Mesendoderm (in vitro differentiated cells): ENCODE measurements at regions not wholly inside any gene's neighbourhood (a gene's known extent, or its start where the extent isn't known, plus 50 kb on each side); places are given as distances from the start of the nearest gene placed in this dataset.

Experiments
- DNase-seq: peaks from one replicate; pipeline ENCODE4 v3.0.0; 2013
- H2AK5ac ChIP-seq: 2 replicates; pipeline ENCODE4 v1.6.1; 2013; ENCODE audit warnings: low read length, inconsistent platforms
- H2BK120ac ChIP-seq: 2 replicates; pipeline ENCODE4 v1.6.1; 2013; ENCODE audit warnings: low read depth, mild to moderate bottlenecking, low read length, moderate library complexity, mixed read lengths
- H2BK15ac ChIP-seq: replicated peaks from 2 replicates; pipeline ENCODE4 v1.6.1; 2013; ENCODE audit warnings: low read depth, mild to moderate bottlenecking, moderate library complexity
- H2BK5ac ChIP-seq: 2 replicates; pipeline ENCODE4 v1.6.1; 2013; ENCODE audit warnings: low read length, inconsistent platforms
- H3K18ac ChIP-seq: 2 replicates; pipeline ENCODE4 v1.6.1; 2013; ENCODE audit warnings: mild to moderate bottlenecking, low read length, mixed read lengths
- H3K23ac ChIP-seq: one replicate; pipeline ENCODE4 v1.6.1; 2013; ENCODE audit warnings: low read length
- H3K27ac ChIP-seq: 2 replicates; pipeline ENCODE4 v1.5.1; 2013; ENCODE audit warnings: low read depth, mild to moderate bottlenecking, inconsistent platforms, low read length, moderate library complexity
- H3K27me3 ChIP-seq: 2 replicates; pipeline ENCODE4 v1.6.1; 2013; ENCODE audit warnings: low read length, control low read depth, mild to moderate bottlenecking, inconsistent platforms; ENCODE audit not compliant: insufficient read depth, poor library complexity
- H3K36me3 ChIP-seq: 2 replicates; pipeline ENCODE4 v1.6.1; 2013; ENCODE audit warnings: low read length, inconsistent platforms; ENCODE audit not compliant: control insufficient read depth, insufficient read depth
- H3K4ac ChIP-seq: one replicate; pipeline ENCODE4 v1.6.1; 2013; ENCODE audit warnings: low read depth, mild to moderate bottlenecking, low read length, moderate library complexity
- H3K4me1 ChIP-seq: 2 replicates; pipeline ENCODE4 v1.6.1; 2013; ENCODE audit warnings: low read depth, low read length, inconsistent platforms; ENCODE audit not compliant: control insufficient read depth
- H3K4me2 ChIP-seq: 2 replicates; pipeline ENCODE4 v1.6.1; 2013; ENCODE audit warnings: low read length
- H3K4me3 ChIP-seq: 2 replicates; pipeline ENCODE4 v1.5.1; 2013; ENCODE audit warnings: mild to moderate bottlenecking, low read length
- H3K56ac ChIP-seq: one replicate; pipeline ENCODE4 v1.6.1; 2013; ENCODE audit warnings: low read length
- H3K79me1 ChIP-seq: 2 replicates; pipeline ENCODE4 v1.6.1; 2013; ENCODE audit warnings: low read length, inconsistent platforms
- H3K79me2 ChIP-seq: 2 replicates; pipeline ENCODE4 v1.6.1; 2013; ENCODE audit warnings: mild to moderate bottlenecking, low read length; ENCODE audit not compliant: control insufficient read depth, insufficient read depth
- H3K9ac ChIP-seq: 2 replicates; pipeline ENCODE4 v1.6.1; 2013; ENCODE audit warnings: low read length, inconsistent platforms
- H4K5ac ChIP-seq: one replicate; pipeline ENCODE4 v1.6.1; 2013; ENCODE audit warnings: low read length
- H4K8ac ChIP-seq: one replicate; pipeline ENCODE4 v1.6.1; 2013; ENCODE audit warnings: low read depth, mild to moderate bottlenecking, control low read depth, low read length, moderate library complexity
- WGBS: extraction: QIAGEN DNeasy Blood & Tissue Kit; methylation state at CpG from one replicate; pipeline ENCODE4 v1.1.7; 2013; ENCODE audit warnings: low lambda C conversion rate, missing lambda C conversion rate; ENCODE audit not compliant: insufficient coverage; ENCODE audit errors: extremely low coverage; 5-methylcytosine and 5-hydroxymethylcytosine counted together

GRCh38 chr12:132410296-132410625, 79.7 kb upstream of the FBRSL1 start:
- WGBS = no CpG with 5 or more reads among the region's 18 CpGs
- H3K4me1 ChIP-seq = no peaks in the 10 kb centered on the region
- no peak overlapping the region for H2BK15ac ChIP-seq
- H3K9ac ChIP-seq = no peak overlapping the region
- no peak overlapping the region for H2BK5ac ChIP-seq
- no peaks in the 10 kb centered on the region for H3K79me2 ChIP-seq
- H3K36me3 ChIP-seq = no peaks in the 10 kb centered on the region
- H3K56ac ChIP-seq = no peak overlapping the region
- no peaks in the 10 kb centered on the region for H3K27me3 ChIP-seq
- no peaks in the 10 kb centered on the region for H3K79me1 ChIP-seq
- no peak overlapping the region for H4K8ac ChIP-seq
- H2AK5ac ChIP-seq = no peak overlapping the region
- DNase-seq = no peak
- no peak overlapping the region for H3K4me2 ChIP-seq
- H4K5ac ChIP-seq = no peak overlapping the region
- no peak overlapping the region for H3K4me3 ChIP-seq
- H3K23ac ChIP-seq = no peak overlapping the region
- no peak overlapping the region for H2BK120ac ChIP-seq
- H3K18ac ChIP-seq = no peak overlapping the region
- no peak overlapping the region for H3K27ac ChIP-seq
- H3K4ac ChIP-seq = no peak overlapping the region

GRCh38 chr12:132409495-132410295, 80.3 kb upstream of the FBRSL1 start:
- no peak overlapping the region for H3K23ac ChIP-seq
- no CpG with 5 or more reads among the region's 42 CpGs for WGBS
- no peak overlapping the region for H3K27ac ChIP-seq
- no peak overlapping the region for H2BK120ac ChIP-seq
- H2BK5ac ChIP-seq = no peak overlapping the region
- no peak overlapping the region for H3K4me3 ChIP-seq
- no peak overlapping the region for H3K4me2 ChIP-seq
- H3K4ac ChIP-seq = no peak overlapping the region
- H3K18ac ChIP-seq = no peak overlapping the region
- H4K8ac ChIP-seq = no peak overlapping the region
- DNase-seq = no peak
- H3K79me2 ChIP-seq = no peaks in the 10 kb centered on the region
- H4K5ac ChIP-seq = no peak overlapping the region
- H3K79me1 ChIP-seq = no peaks in the 10 kb centered on the region
- no peaks in the 10 kb centered on the region for H3K4me1 ChIP-seq
- H2BK15ac ChIP-seq = no peak overlapping the region
- H2AK5ac ChIP-seq = no peak overlapping the region
- H3K36me3 ChIP-seq = no peaks in the 10 kb centered on the region
- H3K56ac ChIP-seq = no peak overlapping the region
- H3K27me3 ChIP-seq = no peaks in the 10 kb centered on the region
- H3K9ac ChIP-seq = no peak overlapping the region

- no peaks in the 10 kb centered on the region for H3K27me3 ChIP-seq
- H2BK15ac ChIP-seq = no peak overlapping the region
- WGBS = no CpG with 5 or more reads among the region's 33 CpGs
- no peak for DNase-seq
- H3K56ac ChIP-seq = no peak overlapping the region
- H3K79me2 ChIP-seq = no peaks in the 10 kb centered on the region
- no peak overlapping the region for H2BK120ac ChIP-seq
- no peak overlapping the region for H3K18ac ChIP-seq
- H3K36me3 ChIP-seq = no peaks in the 10 kb centered on the region
- H3K27ac ChIP-seq = no peak overlapping the region
- H3K4me1 ChIP-seq = no peaks in the 10 kb centered on the region
- no peak overlapping the region for H3K4me3 ChIP-seq
- no peak overlapping the region for H4K5ac ChIP-seq
- no peak overlapping the region for H3K4me2 ChIP-seq
- H3K4ac ChIP-seq = no peak overlapping the region
- no peak overlapping the region for H2AK5ac ChIP-seq
- H3K23ac ChIP-seq = no peak overlapping the region
- no peak overlapping the region for H3K9ac ChIP-seq
- H4K8ac ChIP-seq = no peak overlapping the region
- no peak overlapping the region for H2BK5ac ChIP-seq
- no peaks in the 10 kb centered on the region for H3K79me1 ChIP-seq
These were observed 79.5 kb upstream of the GALNT9 start for GRCh38 chr12:132408626-132409494.

DNA sequence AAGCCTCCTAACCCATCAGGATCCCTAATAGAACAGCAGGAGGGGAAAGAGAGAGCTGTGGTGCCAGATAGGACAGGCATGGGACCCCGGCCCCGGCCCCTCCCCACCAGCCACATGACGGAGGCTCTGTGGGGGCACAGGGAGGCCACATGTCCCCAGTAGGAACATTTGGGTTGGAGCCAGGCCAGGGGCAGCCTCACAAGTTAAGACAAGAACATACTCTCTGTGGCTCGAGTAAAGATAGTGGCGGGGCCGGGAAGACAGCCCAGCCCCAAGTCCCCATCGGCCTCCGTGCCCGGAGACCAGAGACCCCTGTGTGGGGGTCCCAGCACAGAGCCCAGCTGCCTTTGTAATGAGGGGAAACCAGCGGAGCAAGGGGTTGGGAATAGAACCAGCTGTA, 78.6 kb upstream of the GALNT9 start:
- WGBS = no CpG with 5 or more reads among the region's 10 CpGs
- DNase-seq = no peak

GRCh38 chr12:132407451-132407961, 78.1 kb upstream of the GALNT9 start:
- H4K8ac ChIP-seq = no peak overlapping the region
- no peak overlapping the region for H3K23ac ChIP-seq
- no peaks in the 10 kb centered on the region for H3K27me3 ChIP-seq
- H3K79me1 ChIP-seq = no peaks in the 10 kb centered on the region
- no peak overlapping the region for H3K18ac ChIP-seq
- no peak overlapping the region for H4K5ac ChIP-seq
- no peak overlapping the region for H2BK5ac ChIP-seq
- no peak overlapping the region for H3K4me3 ChIP-seq
- no peaks in the 10 kb centered on the region for H3K4me1 ChIP-seq
- no peaks in the 10 kb centered on the region for H3K79me2 ChIP-seq
- DNase-seq = no peak
- H3K27ac ChIP-seq = no peak overlapping the region
- H3K9ac ChIP-seq = no peak overlapping the region
- H3K36me3 ChIP-seq = no peaks in the 10 kb centered on the region
- H3K4me2 ChIP-seq = no peak overlapping the region
- no peak overlapping the region for H3K56ac ChIP-seq
- H2BK120ac ChIP-seq = no peak overlapping the region
- no peak overlapping the region for H2BK15ac ChIP-seq
- H2AK5ac ChIP-seq = no peak overlapping the region
- H3K4ac ChIP-seq = no peak overlapping the region
- no CpG with 5 or more reads among the region's 32 CpGs for WGBS

More for the DNA sequence above, 78.6 kb upstream of the GALNT9 start:
- Histone ChIP-seq H3K4me3 (no peak overlapping the region), H3K4me1 (no peaks in the 10 kb centered on the region), H4K8ac (no peak overlapping the region), H3K79me1 (no peaks in the 10 kb centered on the region), H3K56ac (no peak overlapping the region), H3K79me2 (no peaks in the 10 kb centered on the region), H3K27me3 (no peaks in the 10 kb centered on the region), H2BK120ac (no peak overlapping the region), H3K4me2 (no peak overlapping the region), H3K27ac (no peak overlapping the region), H2BK5ac (no peak overlapping the region), H3K4ac (no peak overlapping the region), H4K5ac (no peak overlapping the region), H3K9ac (no peak overlapping the region), H2BK15ac (no peak overlapping the region), H2AK5ac (no peak overlapping the region), H3K36me3 (no peaks in the 10 kb centered on the region), H3K18ac (no peak overlapping the region), H3K23ac (no peak overlapping the region)
